Activated CD4-positive, alpha-beta T cell treated with anti-CD3 and anti-CD28 coated beads for 36 hours (primary cell): ENCODE measurements at regions not wholly inside any gene's neighbourhood (a gene's known extent, or its start where the extent isn't known, plus 50 kb on each side); places are given as distances from the start of the nearest gene placed in this dataset.

Experiments used
- ATAC-seq: fragments of 200-7000 bp; cut with Tn5 transposase; one replicate; pipeline ENCODE4 v1.10.0; 2021; ENCODE audit warnings: mild to moderate bottlenecking, moderate library complexity
- CTCF ChIA-PET: fragments of 350-600 bp; sonication (Branson Sonifier 250); formaldehyde crosslinking; loops from one replicate; lab custom pipeline; 2021; ENCODE audit warnings: antibody characterized with exemption; lab: Charles Lee
- POLR2A ChIA-PET: fragments of 350-600 bp; sonication (Branson Sonifier 250); formaldehyde crosslinking; loops from one replicate; lab custom pipeline; 2021; ENCODE audit warnings: antibody characterized with exemption, inconsistent platforms; lab: Charles Lee
- DNase-seq: peaks from one replicate; pipeline ENCODE4 v3.0.0-alpha.2; 2020
- H3K27ac Mint-ChIP-seq: one replicate; pipeline ENCODE4 v1.8.0; 2021; ENCODE audit warnings: mixed read lengths
- H3K27me3 Mint-ChIP-seq: one replicate; pipeline ENCODE4 v1.8.0; 2021; ENCODE audit warnings: mixed read lengths
- H3K36me3 Mint-ChIP-seq: one replicate; pipeline ENCODE4 v1.8.0; 2021; ENCODE audit warnings: low read depth, mixed read lengths
- H3K4me1 Mint-ChIP-seq: one replicate; pipeline ENCODE4 v1.8.0; 2021; ENCODE audit warnings: mixed read lengths
- H3K4me3 Mint-ChIP-seq: one replicate; pipeline ENCODE4 v1.8.0; 2021; ENCODE audit warnings: mild to moderate bottlenecking, moderate library complexity, mixed read lengths
- H3K9me3 Mint-ChIP-seq: one replicate; pipeline ENCODE4 v1.8.0; 2021; ENCODE audit warnings: low read depth, mixed read lengths
- intact Hi-C, 2 experiments: fragments of 100-400 bp; cut with DNase I in 1 of 2; cut with micrococcal nuclease in 1 of 2; formaldehyde crosslinking; loops; one replicate each; pipeline versions ENCODE4 v1.14.2 to v1.15.1; 2022 to 2024; cut with DNase I, micrococcal nuclease

DNA sequence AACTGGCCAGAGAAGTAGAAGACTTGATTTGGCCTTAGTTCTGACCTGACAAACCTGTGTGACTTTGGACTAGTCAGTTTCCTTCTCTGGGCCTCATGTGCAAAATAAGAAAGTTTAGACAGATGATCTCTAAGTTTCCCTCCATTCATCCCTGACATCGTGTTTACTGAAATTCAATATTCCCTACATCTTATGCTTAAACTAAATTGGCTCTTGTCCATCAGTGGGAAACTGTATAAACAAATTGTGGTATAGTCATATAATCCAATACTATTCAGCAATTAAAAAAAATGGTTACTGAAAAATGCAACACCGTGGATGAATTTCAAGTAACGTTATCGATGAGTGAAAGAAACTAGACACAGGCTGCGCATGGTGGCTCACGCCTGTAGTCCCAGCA is 64.4 kb upstream of the HRH1 start:
- Mint-ChIP-seq H3K36me3 (no peaks in the 10 kb centered on the region), H3K4me3 (no peak overlapping the region), H3K9me3 (peaks cover 2% of the 10 kb centered on the region), H3K4me1 (no peaks in the 10 kb centered on the region), H3K27me3 (peaks cover 5% of the 10 kb centered on the region), H3K27ac (no peak overlapping the region)
- no peak for DNase-seq
- CTCF ChIA-PET, result no interaction called here
- POLR2A ChIA-PET, result no interaction called here
- no peak for ATAC-seq
- intact Hi-C loops, result no loop called here

DNA sequence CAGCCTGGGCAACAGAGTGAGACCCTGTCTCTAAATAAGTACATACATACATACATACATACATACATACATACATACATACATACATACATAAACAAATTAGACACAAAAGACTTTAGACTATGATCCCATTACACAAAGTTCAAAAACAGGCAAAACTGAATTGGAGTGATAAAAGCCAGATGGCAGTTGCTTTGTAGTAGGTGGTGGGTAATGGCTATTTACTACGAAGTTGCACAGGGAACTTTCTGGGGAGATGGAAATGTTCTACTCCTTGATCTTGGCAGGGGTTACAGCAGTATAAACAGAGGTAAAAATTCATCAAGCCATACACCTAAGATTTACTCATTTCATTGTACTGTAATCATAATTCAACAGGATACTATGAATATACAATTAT is 63.7 kb upstream of the HRH1 start:
- CTCF ChIA-PET, result no interaction called here
- Mint-ChIP-seq H3K27ac (no peak overlapping the region), H3K9me3 (peaks cover 2% of the 10 kb centered on the region), H3K4me1 (no peaks in the 10 kb centered on the region), H3K27me3 (peaks cover 8% of the 10 kb centered on the region), H3K4me3 (no peak overlapping the region), H3K36me3 (no peaks in the 10 kb centered on the region)
- ATAC-seq (no peak), DNase-seq (no peak)
- intact Hi-C loops, result no loop called here
- POLR2A ChIA-PET, result no interaction called here

DNA sequence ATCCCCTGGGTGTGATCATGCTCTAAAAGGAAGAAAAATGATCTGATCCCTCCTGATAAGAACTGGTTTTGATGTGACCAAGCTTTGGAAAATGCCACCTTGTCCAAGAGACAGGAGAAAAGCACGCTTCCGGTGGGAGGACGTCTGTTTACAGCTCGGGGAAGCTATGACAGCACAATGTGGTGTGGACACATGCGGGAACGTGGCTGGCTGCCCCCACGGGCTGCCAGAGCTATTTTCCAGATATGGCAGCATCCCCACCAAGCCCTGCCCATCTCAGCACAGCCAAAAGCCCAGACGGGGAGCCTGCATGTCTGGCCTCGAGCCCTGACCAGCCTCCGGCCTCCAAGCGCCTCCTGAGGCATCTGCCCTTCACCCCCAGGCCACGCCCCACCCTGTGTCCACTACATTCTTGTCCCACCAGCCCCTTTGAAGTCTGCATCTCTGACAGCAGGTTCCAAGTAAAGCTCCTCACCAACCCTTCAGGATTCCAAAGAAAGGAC is 63.2 kb upstream of the HRH1 start:
- peaks cover 6% of the 10 kb centered on the region for H3K27me3 Mint-ChIP-seq
- DNase-seq (no peak), ATAC-seq (no peak)
- H3K9me3 Mint-ChIP-seq, result peaks cover 2% of the 10 kb centered on the region
- H3K4me3 Mint-ChIP-seq, result no peak overlapping the region
- H3K4me1 Mint-ChIP-seq, result peaks cover 2% of the 10 kb centered on the region
- POLR2A ChIA-PET, result no interaction called here
- CTCF ChIA-PET, result no interaction called here
- H3K27ac Mint-ChIP-seq, result no peak overlapping the region
- intact Hi-C loops, result no loop called here
- no peaks in the 10 kb centered on the region for H3K36me3 Mint-ChIP-seq

DNA sequence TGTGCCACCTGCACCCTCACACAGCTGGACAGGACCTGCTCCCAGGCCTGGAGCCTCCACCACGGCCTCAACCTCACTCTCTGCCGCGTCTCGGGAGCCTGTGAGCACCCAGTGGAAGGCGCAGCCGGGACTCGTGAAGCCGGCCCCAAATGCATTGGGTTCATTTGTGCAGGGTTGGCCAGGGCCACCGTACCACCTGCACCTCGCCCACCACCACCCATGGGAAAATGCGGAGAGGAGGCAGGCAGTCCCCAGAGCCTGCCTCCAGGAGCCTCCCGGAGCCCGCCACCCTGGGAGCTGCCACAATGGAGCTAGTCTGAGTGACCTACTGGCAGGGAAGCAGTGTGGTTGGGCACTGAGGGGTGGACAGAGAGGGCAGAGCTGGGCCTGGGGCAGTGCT is 62.5 kb upstream of the HRH1 start:
- Mint-ChIP-seq H3K4me1 (peaks cover 8% of the 10 kb centered on the region), H3K27ac (no peak overlapping the region), H3K4me3 (no peak overlapping the region), H3K36me3 (no peaks in the 10 kb centered on the region), H3K9me3 (peaks cover 2% of the 10 kb centered on the region), H3K27me3 (peaks cover 6% of the 10 kb centered on the region)
- intact Hi-C loops, result no loop called here
- ATAC-seq (no peak), DNase-seq (no peak)
- ChIA-PET POLR2A (no interaction called here), CTCF (no interaction called here)

DNA sequence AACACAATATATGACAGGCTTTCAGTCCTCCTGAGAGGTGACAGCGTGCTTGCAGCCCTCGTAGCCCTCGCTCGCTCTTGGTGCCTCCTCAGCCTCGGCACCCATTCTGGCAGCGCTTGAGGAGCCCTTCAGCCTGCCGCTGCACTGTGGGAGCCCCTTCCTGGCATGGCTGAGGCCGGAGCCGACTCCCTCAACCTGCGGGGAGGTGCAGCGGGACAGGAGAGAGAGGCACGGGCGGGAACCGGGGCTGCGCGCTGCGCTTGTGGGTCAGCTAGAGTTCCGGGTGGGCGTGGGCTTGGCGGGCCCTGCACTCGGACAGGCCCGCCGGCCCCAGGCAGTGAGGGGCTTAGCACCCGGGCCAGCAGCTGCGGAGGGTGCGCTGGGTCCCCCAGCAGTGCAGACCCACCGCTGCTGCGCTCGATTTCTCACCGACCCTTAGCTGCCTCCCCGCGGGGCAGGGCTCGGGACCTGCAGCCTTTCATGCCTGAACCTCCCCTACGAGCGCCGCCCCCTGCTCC is 60.4 kb upstream of the HRH1 start:
- no peaks in the 10 kb centered on the region for H3K36me3 Mint-ChIP-seq
- H3K27ac Mint-ChIP-seq, result no peak overlapping the region
- ATAC-seq (no peak), DNase-seq (no peak)
- ChIA-PET CTCF (interaction anchor here (0.7 to 1.6 kb wide), 3 partner anchors 33 to 242 kb away, joined by 3 read pairs; no protein-coding TSS in a partner anchor), POLR2A (no interaction called here)
- no peak overlapping the region for H3K4me3 Mint-ChIP-seq
- H3K9me3 Mint-ChIP-seq, result peaks cover 2% of the 10 kb centered on the region
- H3K27me3 Mint-ChIP-seq, result peaks cover 12% of the 10 kb centered on the region
- peaks cover 18% of the 10 kb centered on the region for H3K4me1 Mint-ChIP-seq
- intact Hi-C loops, result no loop called here

DNA sequence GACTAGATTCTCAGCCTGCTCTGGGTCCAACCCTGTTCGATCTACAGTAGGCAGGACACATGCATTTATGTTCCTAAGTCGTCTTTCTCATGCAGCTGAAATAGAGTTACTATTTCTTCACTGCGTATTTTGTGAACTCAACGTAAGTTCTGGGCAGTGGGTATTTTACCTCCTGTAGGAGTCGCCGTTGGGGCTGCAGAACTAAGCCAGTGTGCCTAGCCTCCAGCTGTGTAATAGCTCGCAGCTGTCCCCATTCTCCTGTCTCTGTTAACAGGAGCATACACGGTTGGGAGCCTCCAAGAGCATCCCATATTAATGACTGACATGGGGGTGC is 58.4 kb upstream of the HRH1 start:
- CTCF ChIA-PET, result interaction anchor here (1.0 to 2.8 kb wide), 3 partner anchors 30 to 115 kb away, joined by 3 to 15 read pairs (median 4); no protein-coding TSS in a partner anchor
- POLR2A ChIA-PET, result interaction anchor here (0.5 kb wide), 1 partner anchor 14 kb away, joined by 5 read pairs; no protein-coding TSS in a partner anchor
- no peak for DNase-seq

DNA sequence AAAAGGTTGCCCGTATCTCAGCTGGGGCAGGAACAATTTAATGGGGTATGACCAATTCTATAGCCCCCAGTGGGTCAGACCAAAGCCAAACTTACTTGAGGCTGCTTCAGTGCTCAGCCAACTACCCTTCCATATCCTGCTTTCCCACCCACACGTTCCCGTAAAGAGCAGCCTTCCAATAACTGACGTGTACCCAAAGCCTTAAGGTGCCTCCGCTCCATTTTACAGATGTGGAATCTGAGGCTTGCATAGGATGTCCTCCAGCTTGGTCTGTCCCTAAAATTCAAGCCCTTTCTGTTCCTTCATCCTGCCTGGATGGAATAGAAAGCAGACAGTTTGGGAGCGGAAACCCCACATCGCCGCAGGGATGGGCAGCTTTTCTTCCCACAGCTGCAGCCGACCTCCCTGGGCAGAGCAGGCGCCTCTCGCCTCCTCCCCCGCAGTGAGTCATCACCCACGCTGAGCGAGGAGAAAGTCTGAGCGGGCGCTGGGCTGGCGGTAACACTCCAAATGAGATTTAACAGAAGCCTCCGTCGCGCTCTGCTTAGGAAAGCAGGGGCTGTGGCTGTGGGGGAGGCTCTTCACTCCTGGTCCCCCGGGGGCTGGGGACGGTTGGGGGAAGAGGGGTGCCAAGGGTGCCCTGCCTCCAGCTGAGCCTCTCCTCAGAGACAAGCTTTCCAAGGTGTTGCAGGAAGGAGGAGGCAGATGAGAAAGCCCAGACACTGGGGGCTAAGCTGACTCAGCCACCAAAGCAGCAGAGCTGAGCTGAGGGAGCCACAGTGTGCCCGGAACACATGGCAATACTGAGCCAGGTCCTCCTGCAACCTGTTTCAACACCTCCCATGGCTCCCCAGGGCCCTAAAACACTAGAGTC is 57.8 kb upstream of the HRH1 start:
- CTCF ChIA-PET, result interaction anchor here (0.6 to 2.8 kb wide), 4 partner anchors 30 to 157 kb away, joined by 3 to 15 read pairs (median 4); no protein-coding TSS in a partner anchor
- intact Hi-C loops, result loop anchor here in 1 of 2 experiments (1.0 kb wide), 2 partner anchors 99 to 142 kb away; no protein-coding TSS in a partner anchor
- Mint-ChIP-seq H3K4me3 (peak overlapping the region; percentile 61), H3K27ac (peak overlapping the region; percentile 60), H3K36me3 (no peaks in the 10 kb centered on the region), H3K9me3 (peaks cover 2% of the 10 kb centered on the region), H3K4me1 (peaks cover 18% of the 10 kb centered on the region), H3K27me3 (peaks cover 16% of the 10 kb centered on the region)
- ATAC-seq, result peak; percentile 95
- DNase-seq, result peak; percentile 91
- POLR2A ChIA-PET, result interaction anchor here (0.5 to 0.6 kb wide), 3 partner anchors 14 to 100 kb away, joined by 3 to 5 read pairs (median 3); no protein-coding TSS in a partner anchor

More for the DNA sequence above, 58.4 kb upstream of the HRH1 start:
- H3K36me3 Mint-ChIP-seq, result no peaks in the 10 kb centered on the region
- peaks cover 18% of the 10 kb centered on the region for H3K4me1 Mint-ChIP-seq
- H3K27ac Mint-ChIP-seq, result peak overlapping the region; percentile 60
- H3K4me3 Mint-ChIP-seq, result peak overlapping the region; percentile 61
- H3K9me3 Mint-ChIP-seq, result peaks cover 2% of the 10 kb centered on the region
- H3K27me3 Mint-ChIP-seq, result peaks cover 14% of the 10 kb centered on the region
- no peak for ATAC-seq
- intact Hi-C loops, result loop anchor here in 1 of 2 experiments (1.0 kb wide), 2 partner anchors 99 to 142 kb away; no protein-coding TSS in a partner anchor

DNA sequence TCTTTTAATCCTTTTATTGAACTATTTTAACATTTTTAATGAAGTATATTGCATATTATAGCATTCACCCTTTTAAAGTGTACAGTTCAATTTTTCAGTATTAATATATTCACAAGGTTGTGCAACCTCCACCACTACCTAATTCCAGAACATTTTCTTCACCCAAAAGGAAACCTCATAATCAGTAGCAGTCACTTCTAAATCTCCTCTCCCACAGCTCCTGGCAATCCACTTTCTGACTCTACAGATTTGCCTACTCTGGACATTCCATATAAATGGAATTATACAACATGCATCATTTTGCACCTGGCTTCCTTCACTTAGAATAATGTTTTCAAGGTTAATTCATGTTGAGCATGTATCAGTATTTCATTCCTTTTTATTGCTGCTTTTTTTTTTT is 55.0 kb upstream of the HRH1 start:
- H3K9me3 Mint-ChIP-seq, result peaks cover 7% of the 10 kb centered on the region
- peaks cover 18% of the 10 kb centered on the region for H3K4me1 Mint-ChIP-seq
- intact Hi-C loops, result no loop called here

More for the DNA sequence above, 55.0 kb upstream of the HRH1 start:
- POLR2A ChIA-PET, result no interaction called here
- DNase-seq (no peak), ATAC-seq (no peak)
- CTCF ChIA-PET, result interaction anchor here (2.7 kb wide), 1 partner anchor 12 kb away, joined by 8 read pairs; no protein-coding TSS in a partner anchor
- Mint-ChIP-seq H3K4me3 (no peak overlapping the region), H3K36me3 (no peaks in the 10 kb centered on the region), H3K27me3 (peaks cover 18% of the 10 kb centered on the region), H3K27ac (no peak overlapping the region)
